KBM-7 (cell line): ENCODE measurements at regions not wholly inside any gene's neighbourhood (a gene's known extent, or its start where the extent isn't known, plus 50 kb on each side); places are given as distances from the start of the nearest gene placed in this dataset.

Source experiments
- DNase-seq: peaks from one replicate; pipeline ENCODE4 v3.0.0-alpha.2; 2015
- in situ Hi-C: fragments of 300-500 bp; cut with MboI; formaldehyde crosslinking; loops from 2 replicates; pipeline ENCODE4 v1.14.3; 2020; ENCODE audit warnings: low sequenced_read_pairs, low pct_unique_long_range_greater_than_20kb, mixed read lengths

GRCh38 chr10:129319934-129320333, 147.1 kb upstream of the MGMT start:
- no peak for DNase-seq
- in situ Hi-C loops = no loop called here

GRCh38 chr10:129320340-129320739, 146.7 kb upstream of the MGMT start:
- in situ Hi-C loops = no loop called here
- no peak for DNase-seq

GRCh38 chr10:129321727-129322126, 145.3 kb upstream of the MGMT start:
- in situ Hi-C loops = no loop called here
- DNase-seq = no peak

GRCh38 chr10:129322933-129323820, 143.9 kb upstream of the MGMT start:
- in situ Hi-C loops = no loop called here
- no peak for DNase-seq

- in situ Hi-C loops = no loop called here
- no peak for DNase-seq
These were observed 143.2 kb upstream of the MGMT start for GRCh38 chr10:129323879-129324278.

- in situ Hi-C loops = no loop called here
- DNase-seq = no peak
These were observed 141.1 kb upstream of the MGMT start for GRCh38 chr10:129325893-129326292.

GRCh38 chr10:129328546-129328945, 138.5 kb upstream of the MGMT start:
- in situ Hi-C loops = no loop called here
- DNase-seq = no peak

GRCh38 chr10:129329385-129330055, 137.5 kb upstream of the MGMT start:
- DNase-seq = no peak
- in situ Hi-C loops = no loop called here

GRCh38 chr10:129330211-129330610, 136.8 kb upstream of the MGMT start:
- in situ Hi-C loops = no loop called here
- DNase-seq = peak; percentile 1

GRCh38 chr10:129331207-129331838, 135.7 kb upstream of the MGMT start:
- in situ Hi-C loops = no loop called here

GRCh38 chr10:129331839-129332220, 135.2 kb upstream of the MGMT start:
- in situ Hi-C loops = no loop called here
- no peak for DNase-seq

More at GRCh38 chr10:129331207-129331838, 135.7 kb upstream of the MGMT start:
- no peak for DNase-seq

- DNase-seq = peak; percentile 53
- in situ Hi-C loops = no loop called here
These were observed 134.6 kb upstream of the MGMT start for GRCh38 chr10:129332476-129332875.

GRCh38 chr10:129333706-129334105, 133.3 kb upstream of the MGMT start:
- in situ Hi-C loops = no loop called here
- DNase-seq = no peak

- in situ Hi-C loops = no loop called here
- no peak for DNase-seq
These were observed 132.8 kb upstream of the MGMT start for GRCh38 chr10:129334266-129334665.

GRCh38 chr10:129335396-129335795, 131.6 kb upstream of the MGMT start:
- in situ Hi-C loops = no loop called here

GRCh38 chr10:129335942-129336341, 131.1 kb upstream of the MGMT start:
- no peak for DNase-seq
- in situ Hi-C loops = no loop called here

More at GRCh38 chr10:129335396-129335795, 131.6 kb upstream of the MGMT start:
- DNase-seq = no peak

- in situ Hi-C loops = no loop called here
- DNase-seq = no peak
These were observed 127.8 kb upstream of the MGMT start for GRCh38 chr10:129339191-129339590.

- in situ Hi-C loops = no loop called here
- no peak for DNase-seq
These were observed 127.2 kb upstream of the MGMT start for GRCh38 chr10:129339841-129340240.

- DNase-seq = no peak
- in situ Hi-C loops = no loop called here
These were observed 126.0 kb upstream of the MGMT start for GRCh38 chr10:129341087-129341486.

- in situ Hi-C loops = no loop called here
- no peak for DNase-seq
These were observed 124.7 kb upstream of the MGMT start for GRCh38 chr10:129342385-129342784.
